ENCODE measurements at regions not wholly inside any gene's neighbourhood (a gene's known extent, or its start where the extent isn't known, plus 50 kb on each side); places are given as distances from the start of the nearest gene placed in this dataset.

- TF ChIP-seq, protein P1, sequence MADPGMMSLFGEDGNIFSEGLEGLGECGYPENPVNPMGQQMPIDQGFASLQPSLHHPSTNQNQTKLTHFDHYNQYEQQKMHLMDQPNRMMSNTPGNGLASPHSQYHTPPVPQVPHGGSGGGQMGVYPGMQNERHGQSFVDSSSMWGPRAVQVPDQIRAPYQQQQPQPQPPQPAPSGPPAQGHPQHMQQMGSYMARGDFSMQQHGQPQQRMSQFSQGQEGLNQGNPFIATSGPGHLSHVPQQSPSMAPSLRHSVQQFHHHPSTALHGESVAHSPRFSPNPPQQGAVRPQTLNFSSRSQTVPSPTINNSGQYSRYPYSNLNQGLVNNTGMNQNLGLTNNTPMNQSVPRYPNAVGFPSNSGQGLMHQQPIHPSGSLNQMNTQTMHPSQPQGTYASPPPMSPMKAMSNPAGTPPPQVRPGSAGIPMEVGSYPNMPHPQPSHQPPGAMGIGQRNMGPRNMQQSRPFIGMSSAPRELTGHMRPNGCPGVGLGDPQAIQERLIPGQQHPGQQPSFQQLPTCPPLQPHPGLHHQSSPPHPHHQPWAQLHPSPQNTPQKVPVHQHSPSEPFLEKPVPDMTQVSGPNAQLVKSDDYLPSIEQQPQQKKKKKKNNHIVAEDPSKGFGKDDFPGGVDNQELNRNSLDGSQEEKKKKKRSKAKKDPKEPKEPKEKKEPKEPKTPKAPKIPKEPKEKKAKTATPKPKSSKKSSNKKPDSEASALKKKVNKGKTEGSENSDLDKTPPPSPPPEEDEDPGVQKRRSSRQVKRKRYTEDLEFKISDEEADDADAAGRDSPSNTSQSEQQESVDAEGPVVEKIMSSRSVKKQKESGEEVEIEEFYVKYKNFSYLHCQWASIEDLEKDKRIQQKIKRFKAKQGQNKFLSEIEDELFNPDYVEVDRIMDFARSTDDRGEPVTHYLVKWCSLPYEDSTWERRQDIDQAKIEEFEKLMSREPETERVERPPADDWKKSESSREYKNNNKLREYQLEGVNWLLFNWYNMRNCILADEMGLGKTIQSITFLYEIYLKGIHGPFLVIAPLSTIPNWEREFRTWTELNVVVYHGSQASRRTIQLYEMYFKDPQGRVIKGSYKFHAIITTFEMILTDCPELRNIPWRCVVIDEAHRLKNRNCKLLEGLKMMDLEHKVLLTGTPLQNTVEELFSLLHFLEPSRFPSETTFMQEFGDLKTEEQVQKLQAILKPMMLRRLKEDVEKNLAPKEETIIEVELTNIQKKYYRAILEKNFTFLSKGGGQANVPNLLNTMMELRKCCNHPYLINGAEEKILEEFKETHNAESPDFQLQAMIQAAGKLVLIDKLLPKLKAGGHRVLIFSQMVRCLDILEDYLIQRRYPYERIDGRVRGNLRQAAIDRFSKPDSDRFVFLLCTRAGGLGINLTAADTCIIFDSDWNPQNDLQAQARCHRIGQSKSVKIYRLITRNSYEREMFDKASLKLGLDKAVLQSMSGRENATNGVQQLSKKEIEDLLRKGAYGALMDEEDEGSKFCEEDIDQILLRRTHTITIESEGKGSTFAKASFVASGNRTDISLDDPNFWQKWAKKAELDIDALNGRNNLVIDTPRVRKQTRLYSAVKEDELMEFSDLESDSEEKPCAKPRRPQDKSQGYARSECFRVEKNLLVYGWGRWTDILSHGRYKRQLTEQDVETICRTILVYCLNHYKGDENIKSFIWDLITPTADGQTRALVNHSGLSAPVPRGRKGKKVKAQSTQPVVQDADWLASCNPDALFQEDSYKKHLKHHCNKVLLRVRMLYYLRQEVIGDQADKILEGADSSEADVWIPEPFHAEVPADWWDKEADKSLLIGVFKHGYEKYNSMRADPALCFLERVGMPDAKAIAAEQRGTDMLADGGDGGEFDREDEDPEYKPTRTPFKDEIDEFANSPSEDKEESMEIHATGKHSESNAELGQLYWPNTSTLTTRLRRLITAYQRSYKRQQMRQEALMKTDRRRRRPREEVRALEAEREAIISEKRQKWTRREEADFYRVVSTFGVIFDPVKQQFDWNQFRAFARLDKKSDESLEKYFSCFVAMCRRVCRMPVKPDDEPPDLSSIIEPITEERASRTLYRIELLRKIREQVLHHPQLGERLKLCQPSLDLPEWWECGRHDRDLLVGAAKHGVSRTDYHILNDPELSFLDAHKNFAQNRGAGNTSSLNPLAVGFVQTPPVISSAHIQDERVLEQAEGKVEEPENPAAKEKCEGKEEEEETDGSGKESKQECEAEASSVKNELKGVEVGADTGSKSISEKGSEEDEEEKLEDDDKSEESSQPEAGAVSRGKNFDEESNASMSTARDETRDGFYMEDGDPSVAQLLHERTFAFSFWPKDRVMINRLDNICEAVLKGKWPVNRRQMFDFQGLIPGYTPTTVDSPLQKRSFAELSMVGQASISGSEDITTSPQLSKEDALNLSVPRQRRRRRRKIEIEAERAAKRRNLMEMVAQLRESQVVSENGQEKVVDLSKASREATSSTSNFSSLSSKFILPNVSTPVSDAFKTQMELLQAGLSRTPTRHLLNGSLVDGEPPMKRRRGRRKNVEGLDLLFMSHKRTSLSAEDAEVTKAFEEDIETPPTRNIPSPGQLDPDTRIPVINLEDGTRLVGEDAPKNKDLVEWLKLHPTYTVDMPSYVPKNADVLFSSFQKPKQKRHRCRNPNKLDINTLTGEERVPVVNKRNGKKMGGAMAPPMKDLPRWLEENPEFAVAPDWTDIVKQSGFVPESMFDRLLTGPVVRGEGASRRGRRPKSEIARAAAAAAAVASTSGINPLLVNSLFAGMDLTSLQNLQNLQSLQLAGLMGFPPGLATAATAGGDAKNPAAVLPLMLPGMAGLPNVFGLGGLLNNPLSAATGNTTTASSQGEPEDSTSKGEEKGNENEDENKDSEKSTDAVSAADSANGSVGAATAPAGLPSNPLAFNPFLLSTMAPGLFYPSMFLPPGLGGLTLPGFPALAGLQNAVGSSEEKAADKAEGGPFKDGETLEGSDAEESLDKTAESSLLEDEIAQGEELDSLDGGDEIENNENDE (IDR thresholded peaks at IDR 0.05; ENCODE audit: insufficient replicate concordance, low read length) = no peak
- TF ChIP-seq ATF3 (IDR thresholded peaks at IDR 0.05; ENCODE audit: insufficient read depth, low read depth, low read length) (no peak), RNF2 (IDR thresholded peaks at IDR 0.05; ENCODE audit: borderline replicate concordance, low read depth, low read length, missing control alignments, poor library complexity, severe bottlenecking) (no peak), EP300 (IDR thresholded peaks at IDR 0.05; ENCODE audit: borderline replicate concordance in 1 of 2, low read depth in 2 of 2, low read length in 2 of 2) (no peak), KDM4A (IDR thresholded peaks at IDR 0.05; ENCODE audit: low read depth, low read length, severe bottlenecking) (no peak), JUND (IDR thresholded peaks at IDR 0.05; ENCODE audit: low read length) (no peak), JUN (IDR thresholded peaks at IDR 0.05; ENCODE audit: low read depth, low read length) (no peak)
Measured at GRCh38 chr10:109624939-109625338, 298.4 kb downstream of the XPNPEP1 start (continued).
